A673 (cell line): ENCODE measurements at regions not wholly inside any gene's neighbourhood (a gene's known extent, or its start where the extent isn't known, plus 50 kb on each side); places are given as distances from the start of the nearest gene placed in this dataset.

Experiments
- CTCF ChIP-seq: fragments of 300-800, 200-600 bp; sonication (generic); conservative IDR thresholded peaks from 2 replicates; pipeline ENCODE4 v1.5.1; 2017; ENCODE audit warnings: low read depth, mild to moderate bottlenecking, antibody characterized with exemption, low read length, moderate library complexity, mixed read lengths
- EZH2 ChIP-seq: fragments of 200-600 bp; sonication (generic); IDR thresholded peaks from 2 replicates; pipeline ENCODE4 v1.6.1; 2017; ENCODE audit warnings: borderline replicate concordance, low read depth, mild to moderate bottlenecking, mixed read lengths, antibody characterized with exemption, low read length; ENCODE audit not compliant: poor library complexity, severe bottlenecking

GRCh38 chr16:73326221-73326620 lies 278.3 kb upstream of the ZFHX3 start:
- no peak for TF ChIP-seq CTCF
- no peak for TF ChIP-seq EZH2
